K562 (cell line): ENCODE measurements at regions not wholly inside any gene's neighbourhood (a gene's known extent, or its start where the extent isn't known, plus 50 kb on each side); places are given as distances from the start of the nearest gene placed in this dataset.
A peak's percentile ranks its signal among the peaks of the same experiment; 100 is the strongest.

Experiments
- CBX3 ChIP-seq, 2 experiments: IDR thresholded peaks; 1 replicate in 1 of 2; 2 replicates in 1 of 2; pipeline ENCODE4 v1.6.1; 2012; ENCODE audit warnings: inconsistent platforms in 2 of 2, low read length in 2 of 2, borderline replicate concordance in 1 of 2, control low read depth in 1 of 2
- CGGBP1 ChIP-seq: fragments of 250-450 bp; sonication (Bioruptor Pico); IDR thresholded peaks from 2 replicates; pipeline ENCODE4 v1.9.0; 2021; ENCODE audit warnings: mild to moderate bottlenecking
- CREB5 ChIP-seq: fragments of 250-450 bp; sonication (Bioruptor Pico); IDR thresholded peaks from 2 replicates; pipeline ENCODE4 v1.5.0; 2020; ENCODE audit warnings: mild to moderate bottlenecking
- FOSL1 ChIP-seq: fragments of 200-800 bp; sonication (Bioruptor generic); conservative IDR thresholded peaks from 2 replicates; pipeline ENCODE4 v1.6.1; 2016; ENCODE audit warnings: missing genetic modification characterization, missing compliant biosample characterization
- GABPB2 ChIP-seq: fragments of 250-450 bp; sonication (Bioruptor Pico); conservative IDR thresholded peaks from 2 replicates; pipeline ENCODE4 v1.5.1; 2021; ENCODE audit warnings: mild to moderate bottlenecking
- GATA2 ChIP-seq: sonication (generic); formaldehyde crosslinking; IDR thresholded peaks from 2 replicates; pipeline ENCODE4 v1.4.0; 2020; ENCODE audit warnings: mild to moderate bottlenecking, missing genetic modification reagents
- NR2C1 ChIP-seq, 2 experiments: fragments of 450-650 bp; IDR thresholded peaks; 2 replicates each; pipeline ENCODE4 v1.6.1; 2017; ENCODE audit warnings: mild to moderate bottlenecking in 2 of 2, antibody characterized with exemption in 1 of 2, inconsistent platforms in 1 of 2, missing compliant biosample characterization in 1 of 2, missing genetic modification characterization in 1 of 2
- POLR2H ChIP-seq: IDR thresholded peaks from 2 replicates; pipeline ENCODE4 v1.6.1; 2016; ENCODE audit warnings: missing genetic modification characterization, low read depth, mild to moderate bottlenecking, control low read depth, missing compliant biosample characterization, moderate library complexity
- ZKSCAN1 ChIP-seq: fragments of 150-350 bp; IDR thresholded peaks from 2 replicates; pipeline ENCODE4 v1.6.1; 2016; ENCODE audit warnings: low read depth, low read length
- ZNF212 ChIP-seq: fragments of 450-650 bp; formaldehyde crosslinking; IDR thresholded peaks from 2 replicates; pipeline ENCODE4 v1.4.0; 2020; ENCODE audit warnings: mild to moderate bottlenecking
- ZNF277 ChIP-seq: fragments of 250-450 bp; sonication (Bioruptor Pico); IDR thresholded peaks from 2 replicates; pipeline ENCODE4 v1.8.0; 2022; ENCODE audit warnings: inconsistent platforms, mild to moderate bottlenecking, moderate library complexity, borderline replicate concordance
- ZNF384 ChIP-seq: IDR thresholded peaks from 2 replicates; pipeline ENCODE4 v1.6.1; 2012; ENCODE audit warnings: low read depth, low read length, improper control_type of control experiment
- TF ChIP-seq, protein P1 (sequence below), 2 experiments: fragments of 450-650 bp; IDR thresholded peaks; 2 replicates each; pipeline ENCODE4 v1.6.1; 2016
- TF ChIP-seq, protein P2 (sequence below): fragments of 250-450 bp; sonication (Bioruptor Pico); IDR thresholded peaks from 2 replicates; pipeline ENCODE4 v1.4.0; 2020; ENCODE audit warnings: mild to moderate bottlenecking, moderate library complexity

DNA sequence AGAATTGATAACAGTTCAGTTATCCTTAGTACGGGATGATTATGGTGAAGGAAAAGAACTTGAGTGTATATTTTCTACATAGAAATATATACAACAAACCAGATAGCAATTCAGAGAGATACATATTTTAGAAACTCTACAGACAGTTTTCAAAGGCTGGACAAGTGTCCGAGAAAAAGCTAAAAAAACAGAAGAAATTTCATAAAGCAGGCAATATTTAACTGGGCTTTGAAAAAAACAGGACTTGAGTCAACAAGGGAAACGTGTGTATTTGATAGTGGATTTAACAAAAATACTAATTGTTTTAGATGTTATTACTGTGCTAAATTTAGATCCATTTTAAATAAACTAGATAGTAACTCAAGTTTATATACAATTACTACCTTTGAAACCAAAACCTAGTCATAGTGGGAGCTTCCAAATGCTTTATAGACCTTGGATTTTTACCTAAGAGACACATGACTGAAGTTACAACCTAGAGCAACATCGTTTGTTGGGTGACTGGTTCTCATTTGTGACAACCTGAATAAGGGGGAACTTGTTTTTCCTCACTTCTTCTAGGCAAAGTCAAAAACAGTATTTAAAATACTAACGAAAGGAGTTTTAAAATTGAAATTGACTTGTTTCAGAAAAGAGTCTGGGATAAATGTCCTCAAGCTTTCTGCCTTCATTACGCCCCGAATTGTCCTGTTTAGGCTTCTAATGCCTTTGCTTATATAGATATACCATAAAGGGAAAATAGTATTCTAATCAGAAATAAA lies 116.7 kb upstream of the PRSS16 start (continued):
- TF ChIP-seq, protein P1, sequence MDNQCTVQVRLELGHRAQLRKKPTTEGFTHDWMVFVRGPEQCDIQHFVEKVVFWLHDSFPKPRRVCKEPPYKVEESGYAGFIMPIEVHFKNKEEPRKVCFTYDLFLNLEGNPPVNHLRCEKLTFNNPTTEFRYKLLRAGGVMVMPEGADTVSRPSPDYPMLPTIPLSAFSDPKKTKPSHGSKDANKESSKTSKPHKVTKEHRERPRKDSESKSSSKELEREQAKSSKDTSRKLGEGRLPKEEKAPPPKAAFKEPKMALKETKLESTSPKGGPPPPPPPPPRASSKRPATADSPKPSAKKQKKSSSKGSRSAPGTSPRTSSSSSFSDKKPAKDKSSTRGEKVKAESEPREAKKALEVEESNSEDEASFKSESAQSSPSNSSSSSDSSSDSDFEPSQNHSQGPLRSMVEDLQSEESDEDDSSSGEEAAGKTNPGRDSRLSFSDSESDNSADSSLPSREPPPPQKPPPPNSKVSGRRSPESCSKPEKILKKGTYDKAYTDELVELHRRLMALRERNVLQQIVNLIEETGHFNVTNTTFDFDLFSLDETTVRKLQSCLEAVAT (IDR thresholded peaks at IDR 0.05), result peak; percentile 35 to 60
- TF ChIP-seq FOSL1 (tag) (no peak), GABPB2 (no peak), ZNF384 (no peak), ZNF277 (CRISPR knock-in tag) (no peak), CGGBP1 (CRISPR knock-in tag) (peak; percentile 1; the same call in 1 of the 2 replicates), ZNF212 (CRISPR knock-in tag) (0 out of 2 replicates have a peak, but pooled peaks have one; percentile 58), NR2C1 (IDR thresholded peaks at IDR 0.05) (no peak), NR2C1 (tag; IDR thresholded peaks at IDR 0.05) (no peak), CREB5 (CRISPR knock-in tag) (no peak), CBX3 (IDR thresholded peaks at IDR 0.05; ENCODE audit: borderline replicate concordance in 1 of 2, low read length in 2 of 2) (no peak), GATA2 (no peak), POLR2H (no peak; the same call in 1 of the 2 replicates), ZKSCAN1 (no peak)
- TF ChIP-seq, protein P2, sequence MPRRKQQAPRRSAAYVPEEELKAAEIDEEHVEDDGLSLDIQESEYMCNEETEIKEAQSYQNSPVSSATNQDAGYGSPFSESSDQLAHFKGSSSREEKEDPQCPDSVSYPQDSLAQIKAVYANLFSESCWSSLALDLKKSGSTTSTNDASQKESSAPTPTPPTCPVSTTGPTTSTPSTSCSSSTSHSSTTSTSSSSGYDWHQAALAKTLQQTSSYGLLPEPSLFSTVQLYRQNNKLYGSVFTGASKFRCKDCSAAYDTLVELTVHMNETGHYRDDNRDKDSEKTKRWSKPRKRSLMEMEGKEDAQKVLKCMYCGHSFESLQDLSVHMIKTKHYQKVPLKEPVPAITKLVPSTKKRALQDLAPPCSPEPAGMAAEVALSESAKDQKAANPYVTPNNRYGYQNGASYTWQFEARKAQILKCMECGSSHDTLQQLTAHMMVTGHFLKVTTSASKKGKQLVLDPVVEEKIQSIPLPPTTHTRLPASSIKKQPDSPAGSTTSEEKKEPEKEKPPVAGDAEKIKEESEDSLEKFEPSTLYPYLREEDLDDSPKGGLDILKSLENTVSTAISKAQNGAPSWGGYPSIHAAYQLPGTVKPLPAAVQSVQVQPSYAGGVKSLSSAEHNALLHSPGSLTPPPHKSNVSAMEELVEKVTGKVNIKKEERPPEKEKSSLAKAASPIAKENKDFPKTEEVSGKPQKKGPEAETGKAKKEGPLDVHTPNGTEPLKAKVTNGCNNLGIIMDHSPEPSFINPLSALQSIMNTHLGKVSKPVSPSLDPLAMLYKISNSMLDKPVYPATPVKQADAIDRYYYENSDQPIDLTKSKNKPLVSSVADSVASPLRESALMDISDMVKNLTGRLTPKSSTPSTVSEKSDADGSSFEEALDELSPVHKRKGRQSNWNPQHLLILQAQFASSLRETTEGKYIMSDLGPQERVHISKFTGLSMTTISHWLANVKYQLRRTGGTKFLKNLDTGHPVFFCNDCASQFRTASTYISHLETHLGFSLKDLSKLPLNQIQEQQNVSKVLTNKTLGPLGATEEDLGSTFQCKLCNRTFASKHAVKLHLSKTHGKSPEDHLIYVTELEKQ (CRISPR knock-in tag), result no peak
